B cell (primary cell): ENCODE measurements at regions not wholly inside any gene's neighbourhood (a gene's known extent, or its start where the extent isn't known, plus 50 kb on each side); places are given as distances from the start of the nearest gene placed in this dataset.

Experiments used
- EZH2 ChIP-seq: IDR thresholded peaks from 2 replicates; pipeline ENCODE4 v1.6.1; 2012; ENCODE audit warnings: borderline replicate concordance, low read depth, mild to moderate bottlenecking, moderate library complexity, low read length; ENCODE audit not compliant: insufficient read depth, poor library complexity, severe bottlenecking
- TF ChIP-seq, protein P1 (sequence below): fragments of 200-600 bp; IDR thresholded peaks from one replicate; pipeline ENCODE4 v1.8.0; 2022; ENCODE audit warnings: antibody characterized with exemption, mild to moderate bottlenecking

- no peak for TF ChIP-seq EZH2
- TF ChIP-seq, protein P1, sequence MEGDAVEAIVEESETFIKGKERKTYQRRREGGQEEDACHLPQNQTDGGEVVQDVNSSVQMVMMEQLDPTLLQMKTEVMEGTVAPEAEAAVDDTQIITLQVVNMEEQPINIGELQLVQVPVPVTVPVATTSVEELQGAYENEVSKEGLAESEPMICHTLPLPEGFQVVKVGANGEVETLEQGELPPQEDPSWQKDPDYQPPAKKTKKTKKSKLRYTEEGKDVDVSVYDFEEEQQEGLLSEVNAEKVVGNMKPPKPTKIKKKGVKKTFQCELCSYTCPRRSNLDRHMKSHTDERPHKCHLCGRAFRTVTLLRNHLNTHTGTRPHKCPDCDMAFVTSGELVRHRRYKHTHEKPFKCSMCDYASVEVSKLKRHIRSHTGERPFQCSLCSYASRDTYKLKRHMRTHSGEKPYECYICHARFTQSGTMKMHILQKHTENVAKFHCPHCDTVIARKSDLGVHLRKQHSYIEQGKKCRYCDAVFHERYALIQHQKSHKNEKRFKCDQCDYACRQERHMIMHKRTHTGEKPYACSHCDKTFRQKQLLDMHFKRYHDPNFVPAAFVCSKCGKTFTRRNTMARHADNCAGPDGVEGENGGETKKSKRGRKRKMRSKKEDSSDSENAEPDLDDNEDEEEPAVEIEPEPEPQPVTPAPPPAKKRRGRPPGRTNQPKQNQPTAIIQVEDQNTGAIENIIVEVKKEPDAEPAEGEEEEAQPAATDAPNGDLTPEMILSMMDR = no peak
Measured at GRCh38 chr4:180861651-180862050, 1381.6 kb upstream of the TENM3 start.
